ENCODE measurements at regions not wholly inside any gene's neighbourhood (a gene's known extent, or its start where the extent isn't known, plus 50 kb on each side); places are given as distances from the start of the nearest gene placed in this dataset.

DNA sequence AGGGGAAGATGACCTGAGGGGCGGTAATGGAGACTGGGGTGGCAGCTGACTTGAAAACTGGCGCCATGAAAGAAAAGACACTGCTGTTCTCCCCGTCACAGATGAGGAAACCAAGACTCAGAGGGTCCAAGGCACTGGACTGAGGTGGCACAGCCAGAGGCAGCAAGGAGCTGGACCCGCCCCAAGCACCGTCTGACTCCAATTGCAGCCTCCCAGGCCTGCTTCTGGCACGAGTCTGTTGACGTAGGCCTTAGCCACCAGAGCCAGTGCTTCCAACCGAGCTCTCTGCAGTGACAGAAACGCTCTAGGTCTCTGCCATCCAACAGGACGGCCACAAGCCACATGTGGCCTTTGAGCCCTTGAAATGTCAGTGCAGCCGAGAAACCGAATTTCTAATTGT lies 193.2 kb downstream of the OLFM1 start:
- Histone ChIP-seq H3K27me3 (ENCODE audit: low read length) (no peaks in the 10 kb centered on the region), H3K4me3 (ENCODE audit: insufficient read depth, low read length, poor library complexity, severe bottlenecking) (no peak overlapping the region), H3F3A (ENCODE audit: insufficient read depth) (no peaks in the 10 kb centered on the region), H3K9me3 (ENCODE audit: insufficient read depth, low read length) (no peaks in the 10 kb centered on the region), H2AFZ (ENCODE audit: low read depth, low read length, severe bottlenecking) (no peak overlapping the region), H4K20me1 (ENCODE audit: low read depth, low read length) (no peaks in the 10 kb centered on the region), H3K9me2 (replicated peaks; ENCODE audit: insufficient read depth, low read length) (no peaks in the 10 kb centered on the region), H3K36me3 (ENCODE audit: low read length) (no peaks in the 10 kb centered on the region), H3K27ac (ENCODE audit: low read depth, low read length) (no peak overlapping the region), H3K79me2 (ENCODE audit: insufficient read depth, low read length) (no peaks in the 10 kb centered on the region), H3K4me2 (ENCODE audit: low read depth, low read length, poor library complexity, severe bottlenecking) (no peak overlapping the region), H3K9ac (ENCODE audit: low read length) (no peak overlapping the region)
- no peak for TF ChIP-seq EZH2phosphoT487 (conservative IDR thresholded peaks at IDR 0.05; ENCODE audit: low read length)
- TF ChIP-seq, protein P1, sequence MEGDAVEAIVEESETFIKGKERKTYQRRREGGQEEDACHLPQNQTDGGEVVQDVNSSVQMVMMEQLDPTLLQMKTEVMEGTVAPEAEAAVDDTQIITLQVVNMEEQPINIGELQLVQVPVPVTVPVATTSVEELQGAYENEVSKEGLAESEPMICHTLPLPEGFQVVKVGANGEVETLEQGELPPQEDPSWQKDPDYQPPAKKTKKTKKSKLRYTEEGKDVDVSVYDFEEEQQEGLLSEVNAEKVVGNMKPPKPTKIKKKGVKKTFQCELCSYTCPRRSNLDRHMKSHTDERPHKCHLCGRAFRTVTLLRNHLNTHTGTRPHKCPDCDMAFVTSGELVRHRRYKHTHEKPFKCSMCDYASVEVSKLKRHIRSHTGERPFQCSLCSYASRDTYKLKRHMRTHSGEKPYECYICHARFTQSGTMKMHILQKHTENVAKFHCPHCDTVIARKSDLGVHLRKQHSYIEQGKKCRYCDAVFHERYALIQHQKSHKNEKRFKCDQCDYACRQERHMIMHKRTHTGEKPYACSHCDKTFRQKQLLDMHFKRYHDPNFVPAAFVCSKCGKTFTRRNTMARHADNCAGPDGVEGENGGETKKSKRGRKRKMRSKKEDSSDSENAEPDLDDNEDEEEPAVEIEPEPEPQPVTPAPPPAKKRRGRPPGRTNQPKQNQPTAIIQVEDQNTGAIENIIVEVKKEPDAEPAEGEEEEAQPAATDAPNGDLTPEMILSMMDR (IDR thresholded peaks at IDR 0.05; ENCODE audit: insufficient read depth, low read length, poor library complexity, severe bottlenecking): no peak

DNA sequence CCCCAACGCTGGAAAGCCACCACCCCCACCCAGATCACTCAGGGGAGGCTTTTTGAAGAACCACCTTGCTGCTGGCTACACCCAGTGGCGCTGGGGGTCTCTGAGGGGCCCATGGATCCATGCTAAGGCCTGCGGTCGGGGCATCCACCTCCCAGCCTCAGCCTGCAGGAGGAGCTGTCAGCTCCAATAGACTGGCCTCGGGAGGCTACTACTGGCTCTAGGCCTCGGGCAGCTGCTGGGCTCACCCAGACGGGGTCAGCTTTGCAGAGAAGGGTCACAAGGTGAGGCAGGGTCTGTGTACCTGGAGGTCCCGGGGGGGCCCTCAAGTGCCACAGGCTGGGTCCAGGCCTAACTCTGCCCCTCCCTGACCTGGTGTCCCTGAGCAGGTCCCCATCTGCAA lies 193.7 kb downstream of the OLFM1 start:
- Histone ChIP-seq H3K9ac (ENCODE audit: low read length) (no peak overlapping the region), H3K9me2 (replicated peaks; ENCODE audit: insufficient read depth, low read length) (no peaks in the 10 kb centered on the region), H3K4me3 (ENCODE audit: insufficient read depth, low read length, poor library complexity, severe bottlenecking) (no peak overlapping the region), H3K27me3 (ENCODE audit: low read length) (no peaks in the 10 kb centered on the region), H3K4me2 (ENCODE audit: low read depth, low read length, poor library complexity, severe bottlenecking) (no peak overlapping the region), H3K36me3 (ENCODE audit: low read length) (no peaks in the 10 kb centered on the region), H2AFZ (ENCODE audit: low read depth, low read length, severe bottlenecking) (no peak overlapping the region), H3K27ac (ENCODE audit: low read depth, low read length) (no peak overlapping the region), H3F3A (ENCODE audit: insufficient read depth) (no peaks in the 10 kb centered on the region), H3K79me2 (ENCODE audit: insufficient read depth, low read length) (no peaks in the 10 kb centered on the region), H3K9me3 (ENCODE audit: insufficient read depth, low read length) (no peaks in the 10 kb centered on the region), H4K20me1 (ENCODE audit: low read depth, low read length) (no peaks in the 10 kb centered on the region)
- TF ChIP-seq EZH2phosphoT487 (conservative IDR thresholded peaks at IDR 0.05; ENCODE audit: low read length): no peak
- TF ChIP-seq, protein P1 (IDR thresholded peaks at IDR 0.05; ENCODE audit: insufficient read depth, low read length, poor library complexity, severe bottlenecking): no peak

DNA sequence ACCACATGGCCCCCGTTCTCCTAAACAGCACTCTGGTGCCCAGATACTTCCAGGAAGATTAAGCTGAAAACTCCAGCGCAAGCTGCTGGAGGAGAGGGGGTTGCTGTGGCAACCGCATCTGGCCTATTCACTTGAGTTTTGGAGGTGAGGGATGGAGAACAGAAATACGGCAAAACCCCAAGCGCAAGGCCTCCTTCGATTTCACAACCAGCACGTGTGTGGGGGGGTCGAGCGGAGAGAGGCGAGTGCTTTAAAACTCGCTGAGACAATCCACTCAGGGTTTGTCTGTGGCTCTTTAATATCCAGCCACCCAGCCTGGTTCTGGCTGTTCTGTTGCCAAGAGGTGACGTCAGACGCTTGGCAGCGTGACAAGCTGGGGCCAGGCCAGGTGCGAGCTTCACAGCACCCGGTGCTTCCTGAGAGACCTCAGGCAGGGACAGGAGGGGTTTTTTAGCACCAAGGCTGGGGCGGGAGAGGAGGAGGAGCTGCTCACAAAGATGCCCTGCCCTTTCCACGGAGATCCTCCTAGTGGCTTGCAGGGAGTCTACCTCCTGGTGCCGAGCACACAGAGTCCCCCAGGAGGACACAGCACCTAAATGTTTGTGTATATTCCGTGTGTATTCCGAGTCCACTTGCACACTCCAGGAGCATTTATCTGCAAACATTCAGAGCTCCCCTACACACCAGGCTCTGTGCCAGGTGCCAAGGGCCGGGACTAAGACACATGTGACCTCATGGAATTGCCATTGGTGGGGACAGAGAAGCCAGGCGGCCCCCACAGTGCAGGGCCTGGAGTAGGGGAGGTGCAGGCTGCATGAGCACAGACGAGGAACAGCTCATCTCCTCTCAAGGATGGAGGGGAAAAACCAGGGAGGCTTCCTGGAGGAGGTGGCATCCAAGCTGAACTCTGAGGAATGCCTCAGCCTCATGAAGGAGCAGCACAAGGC lies 194.6 kb downstream of the OLFM1 start:
- Histone ChIP-seq H3K79me2 (ENCODE audit: insufficient read depth, low read length) (no peaks in the 10 kb centered on the region), H3K27ac (ENCODE audit: low read depth, low read length) (no peak overlapping the region), H3K36me3 (ENCODE audit: low read length) (no peaks in the 10 kb centered on the region), H3K4me3 (ENCODE audit: insufficient read depth, low read length, poor library complexity, severe bottlenecking) (no peak overlapping the region), H3F3A (ENCODE audit: insufficient read depth) (no peaks in the 10 kb centered on the region), H4K20me1 (ENCODE audit: low read depth, low read length) (no peaks in the 10 kb centered on the region), H3K27me3 (ENCODE audit: low read length) (no peaks in the 10 kb centered on the region), H3K9ac (ENCODE audit: low read length) (no peak overlapping the region), H3K9me2 (replicated peaks; ENCODE audit: insufficient read depth, low read length) (no peaks in the 10 kb centered on the region), H3K4me2 (ENCODE audit: low read depth, low read length, poor library complexity, severe bottlenecking) (no peak overlapping the region), H3K9me3 (ENCODE audit: insufficient read depth, low read length) (no peaks in the 10 kb centered on the region), H2AFZ (ENCODE audit: low read depth, low read length, severe bottlenecking) (no peak overlapping the region)
- TF ChIP-seq, protein P1 (IDR thresholded peaks at IDR 0.05; ENCODE audit: insufficient read depth, low read length, poor library complexity, severe bottlenecking): no peak
